Frontal cortex (tissue), 3 donors: ENCODE measurements at regions not wholly inside any gene's neighbourhood (a gene's known extent, or its start where the extent isn't known, plus 50 kb on each side); places are given as distances from the start of the nearest gene placed in this dataset.
"Not testable (repeated sequence)": the region's sequence is repeated elsewhere in the genome, so short reads cannot be mapped to it uniquely, and the experiment has no call there.

ENCODE experiments used
- DNase-seq, 2 donors: peaks; one replicate each; pipeline ENCODE4 v3.0.0; 2012; ENCODE audit warnings: low spot score in 2 of 2
- FAIRE-seq: peaks from 2 replicates; lab custom pipeline; 2012; peaks lifted over from hg19 to GRCh38; lab: Jason Lieb, UNC
- donor health status: control.
- donor health status: control.
- donor health status: control.

DNA sequence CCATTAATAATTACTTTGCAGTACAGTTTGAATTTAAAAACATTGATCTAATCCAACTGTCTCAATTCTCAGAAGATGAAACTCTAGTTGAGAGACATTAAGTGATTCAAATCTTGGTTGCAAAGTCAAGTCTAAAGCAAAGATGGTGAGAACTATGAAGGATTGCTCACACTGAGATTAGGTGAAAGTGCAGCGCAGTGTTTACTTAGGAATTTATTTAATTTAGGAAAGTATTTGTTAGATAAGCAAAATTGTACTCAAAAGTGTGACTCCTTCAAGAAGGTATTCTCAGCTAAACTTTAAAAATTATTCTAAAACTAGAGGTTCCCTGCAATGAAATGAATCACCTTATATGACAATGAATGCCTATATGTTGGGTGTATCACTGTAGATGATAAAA is 454.9 kb downstream of the PDGFC start:
- DNase-seq (no peak), FAIRE-seq (no peak)

DNA sequence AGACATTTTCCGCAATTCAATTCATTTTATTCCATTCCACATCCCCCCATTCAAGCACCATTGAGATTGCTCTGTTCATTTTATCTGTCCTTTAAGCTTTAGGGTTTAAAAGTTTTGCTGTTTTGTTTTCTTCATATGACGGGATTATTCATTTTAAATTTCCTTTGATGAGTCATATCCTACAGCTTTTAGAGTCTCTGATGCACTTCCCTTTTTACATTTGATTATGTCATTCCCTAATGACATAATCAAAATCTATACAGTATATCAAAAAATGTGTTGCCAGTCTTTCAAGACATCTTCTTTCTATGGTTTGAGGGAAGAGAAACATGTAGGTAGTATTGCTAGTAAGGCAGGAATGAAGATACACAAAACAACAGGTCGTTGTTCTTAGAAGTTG is 456.3 kb downstream of the PDGFC start:
- no peak for FAIRE-seq
- DNase-seq: no peak

DNA sequence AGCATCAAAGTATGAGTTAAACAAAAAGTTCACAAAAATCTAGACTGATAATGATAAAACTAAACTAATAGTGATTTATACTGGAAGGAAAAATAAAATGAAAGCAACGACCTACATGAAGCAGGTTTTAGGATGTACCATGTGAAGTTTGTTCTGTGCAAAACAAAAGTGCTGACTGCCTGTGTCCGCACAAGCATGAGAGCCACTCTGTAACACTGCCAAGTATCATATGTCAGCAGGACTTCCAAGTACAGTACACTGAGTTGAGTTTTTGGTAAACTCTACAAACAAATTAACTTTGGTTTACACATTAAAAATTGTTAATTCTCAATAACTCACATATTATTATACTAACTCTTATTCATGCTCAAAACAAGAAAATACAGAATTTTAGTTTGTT is 459.0 kb downstream of the PDGFC start:
- no peak for DNase-seq
- no peak for FAIRE-seq

DNA sequence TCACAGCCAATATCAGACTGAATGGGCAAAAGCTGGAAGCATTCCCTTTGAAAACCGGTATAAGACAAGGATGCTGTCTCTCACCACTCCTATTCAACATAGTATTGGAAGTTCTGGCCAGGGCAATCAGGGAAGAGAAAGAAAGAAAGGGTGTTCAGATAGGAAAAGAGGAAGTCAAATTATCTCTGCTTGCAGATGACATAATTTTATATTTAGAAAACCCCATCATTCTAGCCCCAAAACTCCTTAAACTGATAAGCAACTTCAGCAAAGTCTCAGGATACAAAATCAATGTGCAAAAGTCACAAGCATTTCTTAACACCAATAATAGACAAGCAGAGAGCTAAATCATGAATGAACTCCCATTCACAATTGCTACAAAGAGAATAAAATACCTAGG is 461.7 kb downstream of the PDGFC start:
- DNase-seq, FAIRE-seq: not testable (repeated sequence)

DNA sequence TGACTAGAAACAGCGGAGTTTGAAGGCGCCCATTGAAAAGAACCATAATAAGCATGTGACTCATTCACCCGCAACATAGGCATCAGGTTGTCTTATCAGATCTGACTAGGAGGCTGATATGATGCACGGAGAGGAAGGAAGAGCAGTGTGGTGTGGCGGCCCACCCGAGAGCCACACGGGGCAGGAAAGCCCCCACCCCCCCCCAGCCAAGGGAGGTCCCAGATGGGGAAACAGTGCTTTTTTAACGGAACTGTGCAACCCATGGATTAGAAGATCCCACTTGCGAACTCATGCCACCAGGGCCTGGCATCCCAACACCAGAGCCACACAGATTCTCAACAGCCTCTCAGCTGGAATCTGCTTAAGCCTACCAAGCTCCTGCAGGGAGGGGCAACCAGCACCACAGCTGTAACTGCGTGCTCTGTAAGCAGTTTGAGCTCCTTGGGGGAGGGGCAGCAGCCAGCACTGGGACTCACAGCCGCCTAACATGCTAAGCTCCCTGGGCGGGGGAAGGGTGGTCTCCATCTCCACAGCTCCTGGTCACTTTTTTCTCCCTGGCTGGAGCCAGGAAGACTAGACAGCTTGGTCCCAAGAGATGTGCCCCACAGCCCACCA is 466.2 kb downstream of the PDGFC start:
- no peak for DNase-seq

DNA sequence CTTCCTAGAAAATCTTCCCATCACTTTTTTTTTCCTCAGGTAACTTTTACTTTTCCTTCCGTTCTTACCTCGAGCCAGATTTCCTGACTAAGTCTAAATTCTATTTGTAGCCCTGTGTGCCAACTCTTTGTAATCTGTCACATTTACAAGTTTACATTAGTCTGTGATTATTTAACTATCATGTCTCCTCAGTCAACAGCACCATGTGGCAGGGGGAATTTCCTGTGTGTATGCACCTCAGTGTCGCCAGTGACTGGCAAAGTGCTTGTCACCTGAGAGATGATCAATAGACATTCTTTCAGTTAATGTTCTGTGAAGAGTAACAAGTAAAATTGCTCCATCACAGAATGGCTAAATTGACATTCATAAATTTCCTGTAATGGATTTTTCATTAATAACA is 468.5 kb downstream of the PDGFC start:
- no peak for FAIRE-seq
- DNase-seq: no peak

More for the DNA sequence above, 466.2 kb downstream of the PDGFC start:
- no peak for FAIRE-seq

DNA sequence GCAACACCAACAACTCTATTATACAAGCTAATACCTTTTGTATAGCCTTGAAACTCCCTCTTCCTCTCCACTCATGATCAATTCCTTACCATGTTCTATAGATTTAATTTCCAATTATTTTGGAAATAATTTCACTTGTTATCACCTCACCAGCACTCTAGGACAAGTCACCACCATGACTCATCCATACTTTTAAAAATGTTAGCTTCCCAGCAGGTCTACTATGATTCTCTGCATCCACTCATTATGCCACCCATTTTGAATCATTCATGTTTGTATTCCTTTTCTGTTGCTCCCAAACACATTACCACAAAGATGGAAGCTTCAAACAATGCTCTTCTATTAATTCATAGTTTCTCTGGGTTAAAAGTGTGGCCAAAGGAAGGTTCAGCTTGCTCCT is 469.6 kb downstream of the PDGFC start:
- FAIRE-seq: no peak
- no peak for DNase-seq

DNA sequence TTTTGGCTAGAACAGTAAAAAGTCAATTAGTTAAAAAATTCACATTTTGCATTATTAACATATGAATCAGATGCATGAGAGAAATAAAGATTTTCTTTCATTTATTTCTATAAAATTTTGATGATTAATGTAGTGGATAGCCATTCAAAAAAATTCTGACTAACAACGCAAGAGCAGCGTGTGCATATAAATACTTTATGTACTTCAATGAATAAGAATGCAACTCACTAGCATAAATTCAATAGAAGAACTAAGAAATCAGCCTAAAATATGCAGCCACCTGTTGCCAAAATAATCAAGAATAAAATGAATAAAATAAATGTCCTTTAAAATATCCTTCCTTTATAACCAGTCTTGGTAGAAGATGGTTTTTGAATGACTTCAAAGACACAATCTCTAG is 471.9 kb downstream of the PDGFC start:
- DNase-seq: no peak
- FAIRE-seq: no peak

DNA sequence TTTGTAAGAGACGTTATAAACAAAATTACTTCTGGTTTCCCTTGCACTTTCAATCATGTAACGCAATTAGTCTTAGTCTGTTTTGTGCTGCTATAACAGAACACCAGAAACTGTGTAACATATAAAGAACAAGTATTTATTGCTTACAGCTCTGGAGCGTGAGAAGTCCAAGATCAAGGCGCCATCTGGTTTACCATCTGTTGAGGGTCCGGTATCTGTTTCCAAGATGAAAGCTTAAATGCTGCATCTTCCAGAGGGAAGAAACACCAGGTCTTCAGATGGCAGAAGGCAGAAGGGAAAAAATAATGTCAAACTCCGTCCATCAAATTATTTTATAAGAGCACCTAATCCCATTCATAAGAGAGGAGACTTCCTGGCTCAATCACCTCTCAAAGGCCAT is 474.1 kb downstream of the PDGFC start:
- DNase-seq (no peak), FAIRE-seq (no peak)

DNA sequence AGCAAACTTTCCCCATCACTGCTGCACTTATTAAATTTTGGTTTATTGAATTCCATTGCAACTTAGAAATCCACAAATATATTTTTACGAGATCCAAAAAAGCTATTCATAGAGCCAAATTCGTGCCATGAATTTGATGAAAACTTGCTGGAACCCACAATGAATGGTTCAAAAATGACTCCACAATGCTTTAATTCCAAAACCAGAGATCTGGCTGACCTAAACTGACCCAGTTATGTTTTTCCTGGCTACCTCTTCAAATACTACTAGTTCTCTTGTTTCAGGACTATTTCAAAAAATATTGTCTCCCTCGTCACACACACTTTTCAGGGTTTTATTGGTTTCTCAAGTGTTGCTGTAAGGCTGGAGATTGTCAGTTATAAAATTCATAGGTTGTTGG is 474.8 kb downstream of the PDGFC start:
- no peak for DNase-seq
- no peak for FAIRE-seq

DNA sequence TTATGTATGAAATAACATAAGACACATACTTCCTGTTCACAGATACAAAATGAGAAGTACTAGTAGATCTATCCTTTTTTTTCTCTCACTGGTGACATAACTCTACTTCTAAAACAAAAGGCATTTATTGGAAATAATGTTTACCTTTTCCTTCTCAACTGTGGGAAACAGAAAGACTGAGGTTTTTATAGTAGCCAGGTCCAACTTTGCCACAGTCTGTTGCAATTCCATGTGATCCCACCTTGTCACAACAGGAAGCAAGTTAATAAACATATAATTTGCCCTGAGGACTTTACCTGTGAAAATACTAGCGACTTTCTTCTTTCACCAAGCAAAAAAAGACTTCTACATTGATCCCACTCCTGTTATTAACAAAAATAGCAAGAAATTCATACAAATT is 475.8 kb downstream of the PDGFC start:
- no peak for DNase-seq
- FAIRE-seq: no peak

DNA sequence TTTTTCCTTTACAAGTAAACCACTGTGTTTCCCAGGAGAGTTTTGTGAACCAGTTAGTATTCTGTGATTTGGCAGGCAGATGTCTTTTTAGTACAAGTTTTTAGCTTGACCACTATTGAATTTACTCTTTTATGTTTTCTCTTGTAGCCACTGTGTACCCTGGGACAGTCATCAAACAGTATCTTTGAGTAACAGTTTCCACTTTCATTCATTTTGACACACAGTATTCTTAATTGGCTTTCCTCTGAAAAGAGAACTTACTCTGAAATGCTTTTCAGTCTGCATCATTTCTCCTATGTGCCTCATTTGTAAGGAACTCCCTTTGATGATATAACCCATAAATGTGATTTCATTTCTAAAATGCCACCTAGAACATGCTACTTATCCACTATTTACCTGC is 476.5 kb downstream of the PDGFC start:
- no peak for DNase-seq
- no peak for FAIRE-seq

DNA sequence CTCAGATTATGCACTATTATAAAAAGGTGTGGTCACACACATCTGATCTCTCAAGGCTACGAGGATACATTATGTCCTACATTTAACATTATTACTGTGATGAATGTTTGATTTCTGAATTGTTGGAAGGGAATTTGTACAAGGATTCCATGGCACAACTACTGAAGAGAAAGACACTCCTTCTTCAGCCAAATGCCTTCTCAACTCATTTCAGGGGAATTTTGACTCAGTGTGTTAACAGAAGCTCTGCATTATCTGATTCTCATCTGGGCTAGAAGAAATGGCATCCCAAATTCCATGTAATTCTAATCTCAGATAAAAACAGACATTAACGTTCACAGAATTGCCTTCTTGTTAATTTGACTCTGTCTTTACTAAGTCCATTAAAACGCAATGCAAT is 477.7 kb downstream of the PDGFC start:
- no peak for DNase-seq
- FAIRE-seq: no peak

DNA sequence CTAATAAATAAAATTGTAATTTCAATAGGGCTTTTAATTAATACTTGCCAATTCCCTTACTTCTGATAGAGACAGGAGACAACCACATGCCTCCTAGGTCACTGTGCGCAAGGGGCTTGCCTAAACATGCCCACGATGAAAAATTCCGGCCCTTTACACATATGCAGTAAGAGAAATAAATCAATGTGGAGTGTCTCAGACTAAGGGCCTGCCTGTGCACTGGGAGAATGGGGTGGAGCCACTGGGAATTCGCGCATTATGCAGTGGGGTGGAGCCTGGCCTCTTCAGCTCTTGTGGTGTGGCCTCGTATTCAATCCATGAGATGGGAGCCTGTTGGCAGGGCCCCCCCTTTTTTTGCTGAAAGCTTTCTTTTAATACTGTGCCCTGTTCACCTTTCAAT is 484.5 kb downstream of the PDGFC start:
- DNase-seq: no peak
- no peak for FAIRE-seq

DNA sequence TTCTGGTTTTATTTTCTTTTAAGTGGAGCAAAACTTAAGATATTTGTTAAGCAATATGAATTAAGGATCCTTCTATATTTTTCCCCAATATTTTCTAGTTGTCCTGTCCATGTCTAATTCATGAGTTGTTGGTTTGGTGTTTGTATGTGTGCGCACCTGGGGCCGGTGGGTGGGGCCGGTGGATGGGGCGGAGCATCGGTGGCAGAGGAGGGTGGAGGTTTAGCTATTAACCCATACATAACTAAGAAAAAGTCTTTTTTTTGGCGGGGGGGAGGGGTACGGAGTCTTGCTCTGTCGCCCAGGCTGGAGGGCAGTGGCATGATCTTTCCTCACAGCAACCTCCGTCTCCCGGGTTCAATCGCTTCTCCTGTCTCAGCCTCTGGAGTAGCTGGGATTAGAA is 489.8 kb downstream of the PDGFC start:
- DNase-seq (no peak), FAIRE-seq (no peak)

DNA sequence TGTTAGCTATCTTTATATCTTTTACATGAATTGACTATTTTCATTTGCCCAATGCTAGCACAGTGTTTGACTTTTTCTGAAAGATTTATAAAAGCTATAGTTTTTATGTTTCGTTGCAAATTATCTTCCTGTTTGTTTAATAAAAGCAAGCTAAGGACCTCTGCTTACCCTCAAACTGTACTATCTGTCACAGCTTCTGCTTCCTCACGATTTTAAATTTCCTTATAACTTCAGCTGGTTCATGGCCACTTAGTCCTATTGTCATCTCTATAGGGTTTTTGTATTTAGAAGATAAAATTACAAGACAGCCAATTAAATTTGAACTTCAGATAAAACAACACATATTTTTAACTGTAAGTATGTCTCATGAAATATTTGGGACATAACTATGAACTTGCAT is 494.0 kb downstream of the PDGFC start:
- no peak for FAIRE-seq

DNA sequence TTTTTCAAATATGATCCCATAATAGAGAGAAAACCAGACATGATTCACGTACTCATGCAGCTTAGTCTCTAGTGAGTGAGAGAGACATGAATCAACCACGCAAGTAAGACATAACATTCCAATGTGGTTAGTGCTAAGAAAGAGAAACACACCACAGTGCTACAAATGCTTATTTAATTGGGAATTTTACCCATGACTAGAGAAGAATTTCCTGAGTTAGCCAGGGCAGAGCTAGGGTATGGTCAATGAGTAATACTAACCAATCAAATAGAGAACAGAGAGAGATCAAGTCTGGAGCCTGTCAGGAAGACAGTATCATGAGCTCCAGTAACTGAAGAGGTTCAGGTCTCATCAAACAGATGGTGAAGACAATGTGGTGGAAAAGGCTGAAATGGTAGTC is 495.2 kb downstream of the PDGFC start:
- DNase-seq (no peak), FAIRE-seq (no peak)

More for the DNA sequence above, 494.0 kb downstream of the PDGFC start:
- DNase-seq: no peak

DNA sequence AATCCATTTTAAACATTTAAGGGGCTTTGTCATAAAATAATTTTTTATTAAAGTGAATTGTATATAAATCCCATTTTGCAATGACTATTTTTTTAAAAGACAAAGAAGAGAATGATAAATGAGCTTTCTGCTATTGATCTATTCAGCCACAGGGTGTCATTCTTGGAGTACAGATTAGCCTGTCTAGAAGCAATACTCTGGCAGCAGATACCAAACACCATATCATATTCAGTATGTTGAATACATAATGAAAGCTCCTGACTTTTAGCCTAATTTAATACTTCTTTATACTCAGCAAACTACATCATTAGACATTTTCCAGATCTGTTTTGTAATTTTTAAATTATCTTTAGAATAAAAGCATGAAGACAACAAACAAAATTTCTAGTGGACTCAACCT is 496.3 kb downstream of the PDGFC start:
- FAIRE-seq (peak; percentile 78), DNase-seq (no peak)

DNA sequence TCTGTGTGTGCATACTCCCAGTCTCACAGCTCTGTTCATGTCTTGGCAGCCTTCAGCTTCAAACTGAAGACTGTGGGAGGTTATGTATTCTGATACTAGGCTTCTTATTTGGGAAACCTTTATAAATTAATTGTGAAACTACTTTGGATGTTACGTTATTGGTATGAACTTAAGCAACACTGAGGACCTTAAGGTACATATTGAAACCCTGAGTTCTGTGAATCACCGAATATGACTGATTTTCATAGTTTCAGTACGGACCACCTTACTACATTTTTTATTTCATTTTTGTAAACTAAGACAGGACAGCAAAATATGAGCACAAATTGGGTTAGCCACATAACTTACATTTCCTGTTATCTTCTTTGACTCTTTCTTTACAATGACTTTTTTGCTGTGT is 498.4 kb downstream of the PDGFC start:
- FAIRE-seq: no peak

DNA sequence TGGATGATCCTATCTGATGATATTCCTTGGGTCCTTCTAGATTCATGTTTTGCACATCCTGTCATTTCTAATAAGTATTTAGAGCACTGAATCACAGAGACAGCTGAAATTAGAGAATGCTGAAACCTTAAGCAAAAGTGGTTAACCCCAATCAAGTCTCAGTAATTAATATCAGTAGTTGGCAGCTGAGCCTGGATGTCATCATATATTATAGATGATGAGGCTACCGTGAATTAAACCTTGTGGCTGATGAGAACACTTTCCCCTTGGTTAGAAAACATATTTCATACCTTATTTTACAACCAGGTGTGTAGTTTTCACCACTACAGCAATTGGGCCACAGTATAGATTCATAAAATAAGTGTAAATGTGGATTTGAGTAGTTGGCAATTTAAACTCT is 499.0 kb downstream of the PDGFC start:
- DNase-seq (no peak), FAIRE-seq (no peak)

More for the DNA sequence above, 498.4 kb downstream of the PDGFC start:
- no peak for DNase-seq

DNA sequence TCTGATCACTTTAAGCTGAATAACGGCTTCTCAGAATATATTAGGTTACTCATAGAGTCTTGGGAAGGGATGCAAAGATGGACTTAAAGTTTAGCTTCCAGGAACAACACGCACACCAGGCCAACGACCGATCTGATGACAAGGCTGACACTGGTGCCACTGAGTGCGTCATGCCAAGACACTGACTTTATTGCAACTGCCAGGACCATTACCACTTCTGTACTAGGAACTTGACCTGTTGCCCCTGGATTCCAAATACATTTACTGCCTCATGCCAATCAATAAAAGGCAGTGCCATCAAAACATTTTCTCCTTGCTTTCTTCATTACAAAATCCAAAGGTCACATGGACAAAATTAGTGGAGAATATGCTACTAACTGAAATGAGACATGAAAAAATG is 505.9 kb upstream of the CTSO start:
- DNase-seq (no peak), FAIRE-seq (no peak)

DNA sequence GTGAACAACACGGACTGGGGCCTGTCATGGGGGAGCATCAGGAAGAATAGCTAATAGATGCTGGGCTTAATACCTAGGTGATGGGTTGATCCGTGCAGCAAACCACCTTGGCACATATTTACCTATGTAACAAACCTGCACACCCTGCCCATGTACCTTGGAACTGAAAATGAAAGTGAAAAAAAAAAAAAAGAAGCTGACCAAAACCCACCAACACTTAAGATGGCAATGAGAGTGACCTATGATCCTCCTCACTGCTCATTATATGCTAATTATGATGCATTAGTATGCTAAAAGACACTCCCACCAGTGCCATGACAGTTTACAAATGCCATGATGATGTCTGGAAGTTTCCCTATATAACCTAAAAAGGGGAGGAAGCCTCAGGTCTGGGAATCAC is 503.2 kb upstream of the CTSO start:
- no peak for FAIRE-seq
- no peak for DNase-seq

DNA sequence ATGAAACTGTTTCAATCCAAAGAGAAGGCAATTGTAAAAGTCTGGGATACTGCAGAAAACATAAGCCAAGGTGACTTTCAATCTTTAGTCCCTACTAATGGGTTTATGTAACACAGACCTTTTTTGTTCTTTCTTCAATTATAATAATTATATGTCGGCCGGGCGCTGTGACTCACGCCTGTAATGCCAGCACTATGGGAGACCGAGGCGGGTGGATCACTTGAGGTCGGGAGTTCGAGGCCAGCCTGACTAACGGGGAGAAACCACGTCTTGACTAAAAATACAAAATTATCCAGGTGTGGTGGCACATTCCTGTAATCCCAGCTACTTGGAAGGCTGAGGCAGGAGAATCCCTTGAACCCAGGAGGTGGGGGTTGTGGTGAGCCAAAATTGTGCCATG is 489.8 kb upstream of the CTSO start:
- FAIRE-seq (no peak), DNase-seq (no peak)
